NCI-H2029 (cell line): ENCODE measurements at regions not wholly inside any gene's neighbourhood (a gene's known extent, or its start where the extent isn't known, plus 50 kb on each side); places are given as distances from the start of the nearest gene placed in this dataset.
"Not testable (repeated sequence)": the region's sequence is repeated elsewhere in the genome, so short reads cannot be mapped to it uniquely, and the experiment has no call there.

Experiments
- DNase-seq: peaks from one replicate; lab custom pipeline; 2025; lab: John Stamatoyannopoulos, UW

GRCh38 chr2:95686056-95686825 lies 94.4 kb downstream of the TRIM43 start:
- not testable (repeated sequence) for DNase-seq

DNA sequence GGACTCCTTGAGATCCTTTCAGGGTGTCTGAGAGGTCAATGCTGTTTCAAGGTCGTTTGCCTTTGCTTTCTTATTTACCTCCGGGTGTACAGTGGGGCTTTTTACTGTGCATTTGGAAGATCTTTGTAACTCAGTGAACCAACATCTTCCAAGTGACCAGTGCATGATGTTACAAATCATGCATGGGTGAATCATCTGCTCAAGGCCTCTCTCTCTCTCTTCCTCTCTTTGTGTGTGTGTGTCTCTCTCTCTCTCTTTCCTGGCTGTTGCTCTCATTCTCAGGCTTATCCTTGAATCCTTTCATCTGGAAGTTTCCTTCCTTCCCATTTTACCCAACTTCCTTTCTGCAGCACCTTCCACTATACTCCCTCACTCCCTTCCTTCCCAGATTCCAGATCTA lies 96.1 kb downstream of the TRIM43 start:
- DNase-seq, result not testable (repeated sequence)

GRCh38 chr2:95691210-95691609 lies 99.4 kb downstream of the TRIM43 start:
- not testable (repeated sequence) for DNase-seq

DNA sequence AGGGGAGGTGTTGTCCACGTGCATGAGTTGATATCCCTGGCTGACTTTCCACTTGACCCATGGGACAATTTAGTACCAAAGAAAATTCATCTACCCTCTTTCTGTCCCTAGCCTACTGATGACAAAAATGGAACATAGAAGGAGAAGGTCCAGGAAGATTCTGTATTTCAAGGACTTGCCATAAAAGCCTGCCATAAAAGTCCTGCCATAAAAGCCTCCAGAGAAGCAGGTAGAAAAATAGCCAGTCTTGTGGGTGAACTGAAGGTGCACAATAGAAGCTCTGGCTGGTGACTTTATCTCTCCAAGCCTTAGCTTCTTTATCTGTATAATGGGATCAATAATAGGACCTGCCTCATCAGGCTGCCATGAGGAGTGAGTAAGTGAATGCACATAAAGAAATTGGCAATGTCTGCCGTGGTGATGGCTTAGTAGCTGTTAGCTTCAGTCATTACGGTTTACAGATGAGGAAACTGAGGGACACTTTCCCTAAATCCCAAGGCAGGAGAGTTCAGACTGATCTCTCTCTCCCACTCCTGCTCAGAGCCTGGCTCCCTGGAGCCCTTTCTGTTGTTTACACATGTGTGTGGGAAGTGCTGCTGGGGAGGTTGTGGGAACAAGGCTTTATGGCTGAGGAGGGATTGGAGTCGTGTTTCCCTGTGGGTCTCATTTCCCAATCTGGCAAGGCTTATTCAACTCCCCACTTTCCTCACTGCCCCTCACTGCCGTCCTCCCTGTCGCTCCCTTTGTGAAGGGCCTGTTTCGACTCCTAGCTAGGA lies 101.5 kb downstream of the TRIM43 start:
- DNase-seq, result not testable (repeated sequence)

DNA sequence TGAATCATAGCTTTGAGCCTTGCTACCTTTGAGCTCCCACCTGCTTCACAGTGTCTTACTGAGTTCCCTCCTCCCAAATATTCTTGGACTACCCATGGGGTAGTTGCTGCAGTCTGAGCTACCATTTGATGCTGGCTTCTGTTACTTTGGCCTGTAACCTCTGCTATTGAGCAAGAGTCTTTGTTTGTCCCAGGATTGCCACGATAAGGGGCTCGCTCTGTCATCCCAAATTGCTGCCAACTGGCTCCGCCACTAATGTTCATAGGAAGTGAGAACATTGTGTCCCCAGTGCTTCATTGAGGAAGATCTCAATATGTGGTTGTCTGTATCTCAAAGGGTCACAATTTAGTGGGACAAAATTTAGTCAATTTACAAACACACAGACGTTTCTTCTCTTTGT lies 103.8 kb downstream of the TRIM43 start:
- DNase-seq, result no peak

DNA sequence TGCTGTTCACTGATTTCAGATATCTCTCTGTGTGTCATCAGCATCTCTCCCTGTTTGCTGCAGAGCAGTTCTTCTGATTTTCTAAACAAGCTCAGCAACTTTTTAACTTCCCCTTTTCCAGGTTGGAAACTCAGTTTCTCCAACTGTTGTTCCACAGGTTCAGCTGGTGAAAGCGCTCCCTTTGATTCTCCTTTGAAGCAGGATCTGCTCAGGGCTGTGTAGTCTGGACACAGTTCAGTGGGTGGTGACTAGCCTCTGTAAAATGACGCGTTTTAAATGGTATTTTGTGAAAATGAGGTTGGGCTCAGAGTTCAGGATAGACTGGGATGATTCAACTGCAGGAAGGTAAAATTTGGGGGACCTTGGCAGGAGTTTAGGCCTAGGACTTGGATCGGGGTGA lies 106.3 kb downstream of the TRIM43 start:
- no peak for DNase-seq

- not testable (repeated sequence) for DNase-seq
These were observed 107.7 kb downstream of the TRIM43 start for GRCh38 chr2:95699201-95700184.

DNA sequence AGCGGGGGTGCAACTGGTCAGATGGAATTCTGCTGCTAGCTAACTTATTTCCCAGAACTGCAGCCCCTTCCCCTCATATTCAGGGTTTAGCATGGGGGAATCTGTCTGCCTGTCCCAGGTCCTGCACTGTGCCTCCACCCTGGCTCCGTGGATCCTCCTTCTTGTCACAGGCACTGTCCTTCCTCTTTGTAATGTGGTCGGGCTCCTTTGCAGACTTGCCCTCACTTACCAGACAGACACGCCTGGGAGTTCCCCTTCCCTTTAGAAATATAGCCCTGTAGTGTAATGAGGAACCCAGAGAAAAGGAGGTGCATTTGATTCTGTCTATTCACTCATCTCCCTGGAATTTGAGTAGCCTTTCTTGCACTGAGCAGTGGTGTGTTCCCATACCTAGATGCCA lies 108.7 kb downstream of the TRIM43 start:
- no peak for DNase-seq

GRCh38 chr2:95702471-95702870 lies 110.7 kb downstream of the TRIM43 start:
- no peak for DNase-seq

DNA sequence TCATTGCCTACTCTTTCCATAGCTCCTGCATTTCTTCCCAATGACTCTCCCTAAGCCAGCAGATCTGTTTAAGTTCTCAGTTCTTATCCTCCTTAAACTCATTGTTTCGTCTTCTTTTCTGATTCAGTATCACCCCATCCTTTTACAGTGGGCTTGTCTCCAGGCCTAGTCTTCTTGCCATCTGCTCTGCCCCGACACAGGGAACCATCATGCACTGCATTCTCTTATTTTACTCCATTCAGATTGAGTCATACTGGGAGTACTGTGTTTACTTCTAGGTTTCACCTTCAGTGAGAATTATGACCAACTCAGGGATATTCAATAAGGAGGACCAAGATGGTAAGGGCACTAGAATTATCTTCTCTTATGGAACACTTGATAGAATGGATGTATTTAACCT lies 115.4 kb downstream of the TRIM43 start:
- DNase-seq, result not testable (repeated sequence)

- no peak for DNase-seq
These were observed 116.0 kb downstream of the TRIM43 start for GRCh38 chr2:95707837-95708236.

DNA sequence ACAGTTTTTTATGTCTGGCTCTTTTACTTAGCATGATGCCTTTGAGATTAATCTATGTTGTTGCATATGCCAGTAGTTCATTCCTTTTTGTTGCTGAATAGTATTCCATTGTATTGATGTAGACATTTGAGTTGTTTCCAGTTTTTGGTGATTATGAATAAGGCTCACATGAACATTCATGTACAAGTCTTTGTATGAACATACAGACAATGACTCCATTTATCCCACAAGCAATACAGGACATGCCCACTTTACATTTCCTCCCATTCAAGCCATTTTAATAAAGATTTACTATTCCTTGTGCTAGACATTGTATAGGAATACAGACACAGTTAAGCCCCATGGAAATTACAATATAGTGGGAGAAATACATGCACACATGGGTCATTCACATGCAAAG lies 118.0 kb downstream of the TRIM43 start:
- no peak for DNase-seq

GRCh38 chr2:95713470-95714177 lies 121.8 kb downstream of the TRIM43 start:
- not testable (repeated sequence) for DNase-seq

DNA sequence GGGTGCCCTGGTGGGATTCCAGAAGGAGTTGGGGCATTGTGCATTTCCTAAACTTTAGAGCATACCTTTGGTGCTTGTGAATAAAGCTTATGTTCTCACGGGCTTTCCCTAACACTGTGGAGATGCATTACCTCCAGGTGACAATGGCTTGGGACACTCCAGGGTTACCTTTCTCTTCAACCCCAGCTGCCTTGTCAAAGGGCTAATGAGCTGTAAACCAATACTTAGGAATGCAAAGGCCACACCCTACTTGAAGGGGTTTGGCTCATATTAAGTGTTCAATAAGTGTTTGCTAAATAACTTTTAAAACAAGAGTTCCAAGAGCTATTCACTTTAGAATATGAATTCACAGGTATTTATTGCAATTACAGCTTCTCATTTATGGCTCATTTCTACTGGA lies 122.6 kb downstream of the TRIM43 start:
- DNase-seq, result not testable (repeated sequence)

GRCh38 chr2:95719473-95720060 lies 127.8 kb downstream of the TRIM43 start:
- no peak for DNase-seq

GRCh38 chr2:95721726-95722125 lies 129.9 kb downstream of the TRIM43 start:
- DNase-seq, result no peak

- no peak for DNase-seq
These were observed 130.4 kb downstream of the TRIM43 start for GRCh38 chr2:95722131-95722697.

GRCh38 chr2:95723627-95724210 lies 131.9 kb downstream of the TRIM43 start:
- not testable (repeated sequence) for DNase-seq

DNA sequence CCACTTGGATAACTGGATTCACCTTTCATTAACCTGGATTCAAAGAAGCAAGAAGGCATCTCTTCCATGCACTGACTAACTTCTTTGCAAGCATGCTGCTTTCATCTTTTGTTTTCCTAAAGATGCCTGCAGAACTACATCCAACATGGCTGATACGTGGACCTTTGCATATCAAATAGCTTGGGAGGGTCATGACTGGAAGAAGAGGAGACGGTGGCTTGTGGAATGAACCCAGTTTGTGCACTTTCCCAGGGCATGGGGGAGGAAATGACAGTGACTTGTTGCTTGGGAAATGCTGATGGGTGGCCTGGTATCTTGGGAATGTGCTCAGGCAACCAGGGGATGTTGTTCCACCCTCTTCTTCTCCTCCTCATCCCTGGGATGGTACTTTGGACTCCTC lies 133.4 kb downstream of the TRIM43 start:
- DNase-seq, result not testable (repeated sequence)

DNA sequence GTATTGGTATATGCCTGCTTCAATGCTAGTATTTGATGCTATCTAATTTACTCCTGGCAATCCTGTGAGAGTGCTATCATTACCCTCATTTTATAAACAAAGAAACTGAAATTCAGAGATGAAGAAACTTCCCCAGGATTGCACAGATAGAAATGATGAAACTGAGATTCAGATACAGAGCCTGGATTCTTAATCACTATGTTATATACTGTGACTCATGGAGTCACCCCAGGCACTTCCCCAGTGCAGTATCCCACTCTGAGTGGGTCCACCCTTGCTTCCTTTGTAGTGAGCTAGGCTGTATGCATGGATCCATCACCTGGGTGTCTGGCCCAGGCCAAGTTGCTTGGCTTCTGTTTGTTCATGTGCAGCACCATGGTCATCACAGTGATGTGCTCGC lies 133.9 kb downstream of the TRIM43 start:
- not testable (repeated sequence) for DNase-seq
